Posterior vena cava (tissue), 2 donors: ENCODE measurements at regions not wholly inside any gene's neighbourhood (a gene's known extent, or its start where the extent isn't known, plus 50 kb on each side); places are given as distances from the start of the nearest gene placed in this dataset.
"Not testable (repeated sequence)": the region's sequence is repeated elsewhere in the genome, so short reads cannot be mapped to it uniquely, and the experiment has no call there.

Experiments
- DNase-seq: peaks from one replicate; pipeline ENCODE4 v3.0.0-alpha.2; 2020; ENCODE audit warnings: low spot score
- intact Hi-C, 2 donors: fragments of 100-400 bp; cut with DNase I; formaldehyde crosslinking; loops; one replicate each; pipeline versions ENCODE4 v1.14.1 to v1.14.2; 2022 to 2023
- donor health status: DM: yes; HTN: yes; CAD: no.
- donor health status: DM: yes; HTN: yes; CAD: no.

GRCh38 chr1:185398599-185398998, 81.6 kb upstream of the IVNS1ABP start:
- intact Hi-C loops: no loop called here

GRCh38 chr1:185398022-185398421, 81.0 kb upstream of the IVNS1ABP start:
- intact Hi-C loops: no loop called here
- DNase-seq: no peak

More at GRCh38 chr1:185398599-185398998, 81.6 kb upstream of the IVNS1ABP start:
- no peak for DNase-seq

GRCh38 chr1:185397183-185397582, 80.1 kb upstream of the IVNS1ABP start:
- intact Hi-C loops: no loop called here

GRCh38 chr1:185396126-185396525, 79.1 kb upstream of the IVNS1ABP start:
- DNase-seq: no peak
- intact Hi-C loops: no loop called here

More at GRCh38 chr1:185397183-185397582, 80.1 kb upstream of the IVNS1ABP start:
- no peak for DNase-seq

GRCh38 chr1:185393815-185394214, 76.8 kb upstream of the IVNS1ABP start:
- no peak for DNase-seq
- intact Hi-C loops: no loop called here

GRCh38 chr1:185393205-185393604, 76.2 kb upstream of the IVNS1ABP start:
- intact Hi-C loops: no loop called here

GRCh38 chr1:185388815-185389214, 71.8 kb upstream of the IVNS1ABP start:
- no peak for DNase-seq
- intact Hi-C loops: no loop called here

More at GRCh38 chr1:185393205-185393604, 76.2 kb upstream of the IVNS1ABP start:
- no peak for DNase-seq

- intact Hi-C loops: no loop called here
Observed at GRCh38 chr1:185388346-185388745, 71.3 kb upstream of the IVNS1ABP start.

GRCh38 chr1:185385991-185386390, 68.9 kb upstream of the IVNS1ABP start:
- DNase-seq: no peak
- intact Hi-C loops: no loop called here

More at GRCh38 chr1:185388346-185388745, 71.3 kb upstream of the IVNS1ABP start:
- no peak for DNase-seq

- intact Hi-C loops, DNase-seq: not testable (repeated sequence)
Observed at GRCh38 chr1:185383805-185384204, 66.8 kb upstream of the IVNS1ABP start.

- no peak for DNase-seq
- intact Hi-C loops: no loop called here
Observed at GRCh38 chr1:185377831-185378230, 60.8 kb upstream of the IVNS1ABP start.

- intact Hi-C loops: no loop called here
- no peak for DNase-seq
Observed at GRCh38 chr1:185376840-185377635, 60.0 kb upstream of the IVNS1ABP start.

GRCh38 chr1:185376288-185376687, 59.2 kb upstream of the IVNS1ABP start:
- DNase-seq: no peak
- intact Hi-C loops: no loop called here

GRCh38 chr1:185375583-185375982, 58.5 kb upstream of the IVNS1ABP start:
- intact Hi-C loops: no loop called here
- no peak for DNase-seq

- intact Hi-C loops: no loop called here
- DNase-seq: no peak
Observed at GRCh38 chr1:185373813-185374529, 56.9 kb upstream of the IVNS1ABP start.

- DNase-seq: no peak
- intact Hi-C loops: no loop called here
Observed at GRCh38 chr1:185369786-185370185, 52.7 kb upstream of the IVNS1ABP start.

- intact Hi-C loops: no loop called here
- no peak for DNase-seq
Observed at GRCh38 chr1:185368913-185369491, 52.0 kb upstream of the IVNS1ABP start.

GRCh38 chr1:185368313-185368855, 51.3 kb upstream of the IVNS1ABP start:
- intact Hi-C loops: no loop called here
- no peak for DNase-seq

- intact Hi-C loops: no loop called here
- no peak for DNase-seq
Observed at GRCh38 chr1:185367218-185367617, 50.2 kb upstream of the IVNS1ABP start.
